AG04450 (cell line): ENCODE measurements at regions not wholly inside any gene's neighbourhood (a gene's known extent, or its start where the extent isn't known, plus 50 kb on each side); places are given as distances from the start of the nearest gene placed in this dataset.

Experiments used
- CTCF ChIA-PET: fragments of 300-600, 350-600 bp; formaldehyde crosslinking; extraction: SDS; loops from one replicate; lab custom pipeline; 2022; ENCODE audit warnings: antibody characterized with exemption, inconsistent platforms; lab: Charles Lee
- POLR2A ChIA-PET: fragments of 350-600 bp; formaldehyde crosslinking; extraction: SDS; loops from one replicate; lab custom pipeline; 2021; ENCODE audit warnings: antibody characterized with exemption, inconsistent platforms; lab: Yijun Ruan, JAX
- DNase-seq: peaks from one replicate; pipeline ENCODE4 v3.0.0-alpha.2; 2011; ENCODE audit warnings: low read depth, low spot score
- H3K27ac ChIP-seq: one replicate; pipeline ENCODE4 v1.5.1; 2012; ENCODE audit warnings: low read depth, low read length, control low read depth
- H3K27me3 ChIP-seq: one replicate; pipeline ENCODE4 v1.6.0; 2012; ENCODE audit warnings: low read length; ENCODE audit not compliant: control insufficient read depth, insufficient read depth
- H3K4me3 ChIP-seq: 2 replicates; pipeline ENCODE4 v1.5.1; 2011; ENCODE audit warnings: mild to moderate bottlenecking, low read depth, low read length, control low read depth
- H3K9me3 ChIP-seq: 2 replicates; pipeline ENCODE4 v1.5.1; 2012; ENCODE audit warnings: low read length; ENCODE audit not compliant: control insufficient read depth, insufficient read depth
- TF ChIP-seq, protein P1 (sequence below): IDR thresholded peaks from 2 replicates; pipeline ENCODE4 v1.5.1; 2011; ENCODE audit warnings: low read depth, low read length, control low read depth, inconsistent platforms

GRCh38 chr7:36076074-36076473, 77.0 kb upstream of the EEPD1 start:
- no peak for DNase-seq
- Histone ChIP-seq H3K9me3 (no peaks in the 10 kb centered on the region), H3K4me3 (no peak overlapping the region), H3K27ac (no peak overlapping the region), H3K27me3 (peaks cover 37% of the 10 kb centered on the region)
- CTCF ChIA-PET, result no interaction called here
- TF ChIP-seq, protein P1, sequence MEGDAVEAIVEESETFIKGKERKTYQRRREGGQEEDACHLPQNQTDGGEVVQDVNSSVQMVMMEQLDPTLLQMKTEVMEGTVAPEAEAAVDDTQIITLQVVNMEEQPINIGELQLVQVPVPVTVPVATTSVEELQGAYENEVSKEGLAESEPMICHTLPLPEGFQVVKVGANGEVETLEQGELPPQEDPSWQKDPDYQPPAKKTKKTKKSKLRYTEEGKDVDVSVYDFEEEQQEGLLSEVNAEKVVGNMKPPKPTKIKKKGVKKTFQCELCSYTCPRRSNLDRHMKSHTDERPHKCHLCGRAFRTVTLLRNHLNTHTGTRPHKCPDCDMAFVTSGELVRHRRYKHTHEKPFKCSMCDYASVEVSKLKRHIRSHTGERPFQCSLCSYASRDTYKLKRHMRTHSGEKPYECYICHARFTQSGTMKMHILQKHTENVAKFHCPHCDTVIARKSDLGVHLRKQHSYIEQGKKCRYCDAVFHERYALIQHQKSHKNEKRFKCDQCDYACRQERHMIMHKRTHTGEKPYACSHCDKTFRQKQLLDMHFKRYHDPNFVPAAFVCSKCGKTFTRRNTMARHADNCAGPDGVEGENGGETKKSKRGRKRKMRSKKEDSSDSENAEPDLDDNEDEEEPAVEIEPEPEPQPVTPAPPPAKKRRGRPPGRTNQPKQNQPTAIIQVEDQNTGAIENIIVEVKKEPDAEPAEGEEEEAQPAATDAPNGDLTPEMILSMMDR, result no peak
- POLR2A ChIA-PET, result no interaction called here

DNA sequence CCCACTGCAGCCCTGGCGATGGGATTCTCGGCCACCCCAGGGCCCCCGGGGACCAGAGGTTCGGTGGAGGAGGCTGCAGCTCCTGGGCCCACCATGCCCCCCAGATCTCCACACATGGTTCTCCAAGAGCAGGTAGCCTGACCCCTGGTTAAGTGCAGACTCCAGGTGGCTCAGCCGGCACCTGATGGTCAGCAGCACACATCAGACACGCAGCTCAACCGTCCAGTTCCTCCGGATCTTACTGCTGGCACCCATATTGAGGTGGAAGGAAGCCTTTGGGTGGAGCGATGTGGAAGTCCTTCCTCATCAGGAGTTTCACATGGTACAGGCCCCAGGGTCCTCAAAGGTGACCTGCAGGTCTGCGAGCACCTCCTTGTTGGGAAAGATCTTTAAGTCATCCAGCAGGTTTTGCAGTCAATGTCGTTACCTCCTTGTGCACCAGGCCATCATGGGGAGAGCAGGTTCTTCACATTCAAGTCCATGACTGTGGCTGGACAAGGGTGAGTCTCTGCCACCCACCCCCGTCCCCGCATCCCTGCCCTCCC, 74.2 kb upstream of the EEPD1 start:
- POLR2A ChIA-PET, result no interaction called here
- CTCF ChIA-PET, result no interaction called here
- H3K9me3 ChIP-seq, result no peaks in the 10 kb centered on the region
- H3K27ac ChIP-seq, result no peak overlapping the region
- H3K27me3 ChIP-seq, result peaks cover 25% of the 10 kb centered on the region
- H3K4me3 ChIP-seq, result no peak overlapping the region
- TF ChIP-seq, protein P1, result no peak
- no peak for DNase-seq

DNA sequence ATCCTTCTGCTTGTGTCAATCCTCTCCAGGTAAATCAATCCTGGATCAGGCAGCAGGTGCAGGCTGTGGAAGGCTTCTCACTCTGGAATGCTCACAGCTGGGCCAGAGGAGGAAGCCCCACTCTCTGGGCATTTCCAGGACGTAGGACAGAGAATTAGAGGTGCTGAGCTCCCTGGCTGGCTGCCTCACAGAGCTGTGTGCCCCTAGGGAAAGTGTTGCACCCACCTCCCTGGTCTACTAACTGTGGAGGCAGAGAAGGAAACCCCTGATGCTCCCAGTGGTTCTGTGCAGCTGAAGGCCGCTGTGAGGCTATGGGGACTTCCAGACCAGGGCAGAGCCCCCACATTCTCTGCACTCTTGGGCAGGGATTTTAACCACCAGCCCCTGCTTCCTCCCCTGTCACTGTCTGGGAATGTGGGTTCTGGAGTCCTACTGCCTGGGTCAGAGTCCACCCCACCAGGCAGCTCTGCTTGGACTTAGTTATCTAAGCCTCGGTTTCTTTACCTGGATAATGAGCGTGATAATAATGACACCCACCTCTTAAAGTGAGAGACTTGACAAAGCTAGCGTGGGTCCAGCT, 73.5 kb upstream of the EEPD1 start:
- peaks cover 19% of the 10 kb centered on the region for H3K27me3 ChIP-seq
- ChIA-PET CTCF (interaction anchor here (1.6 kb wide), 1 partner anchor 240 kb away, joined by 5 read pairs; no protein-coding TSS in a partner anchor), POLR2A (no interaction called here)
- no peak overlapping the region for H3K4me3 ChIP-seq
- no peak for DNase-seq
- no peak overlapping the region for H3K27ac ChIP-seq
- TF ChIP-seq, protein P1, result no peak
- H3K9me3 ChIP-seq, result no peaks in the 10 kb centered on the region; the same call in 1 of the 2 replicates

DNA sequence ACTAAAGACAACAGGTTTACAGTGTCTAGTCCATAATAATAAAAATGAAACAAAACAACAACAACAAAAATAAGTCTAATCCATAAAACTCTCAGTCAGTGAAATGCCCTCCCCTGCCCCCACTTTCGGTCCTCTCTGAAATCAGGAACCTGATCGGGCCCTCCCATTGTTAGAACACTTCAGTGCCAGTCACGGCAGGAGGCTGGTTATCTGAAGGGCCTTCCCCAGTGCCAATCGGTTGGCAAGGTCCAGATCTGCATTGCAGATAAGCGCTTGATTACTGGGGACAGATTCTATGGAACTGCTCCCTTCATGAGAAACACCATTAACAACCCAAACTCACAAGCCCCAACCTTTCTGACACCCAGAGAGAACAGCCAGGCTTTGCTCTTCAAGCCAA, 72.2 kb upstream of the EEPD1 start:
- H3K27me3 ChIP-seq, result peaks cover 19% of the 10 kb centered on the region
- POLR2A ChIA-PET, result no interaction called here
- DNase-seq, result no peak
- H3K4me3 ChIP-seq, result no peak overlapping the region
- CTCF ChIA-PET, result interaction anchor here (1.6 kb wide), 1 partner anchor 238 kb away, joined by 5 read pairs; no protein-coding TSS in a partner anchor
- TF ChIP-seq, protein P1, result no peak
- H3K9me3 ChIP-seq, result no peaks in the 10 kb centered on the region; the same call in 1 of the 2 replicates
- H3K27ac ChIP-seq, result no peak overlapping the region

GRCh38 chr7:36082216-36082615, 70.8 kb upstream of the EEPD1 start:
- Histone ChIP-seq H3K27ac (no peak overlapping the region), H3K9me3 (no peaks in the 10 kb centered on the region; the same call in 1 of the 2 replicates), H3K4me3 (no peak overlapping the region), H3K27me3 (peaks cover 19% of the 10 kb centered on the region)
- ChIA-PET POLR2A (no interaction called here), CTCF (no interaction called here)
- TF ChIP-seq, protein P1, result no peak
- DNase-seq, result no peak
